ENCODE measurements at regions not wholly inside any gene's neighbourhood (a gene's known extent, or its start where the extent isn't known, plus 50 kb on each side); places are given as distances from the start of the nearest gene placed in this dataset.

GRCh38 chr12:111173391-111173790, 195.5 kb downstream of the PHETA1 start:
- no peak for DNase-seq

GRCh38 chr12:111172786-111173185, 196.1 kb downstream of the PHETA1 start:
- no peak for DNase-seq

GRCh38 chr12:111171832-111172231, 197.1 kb downstream of the PHETA1 start:
- no peak for DNase-seq

DNA sequence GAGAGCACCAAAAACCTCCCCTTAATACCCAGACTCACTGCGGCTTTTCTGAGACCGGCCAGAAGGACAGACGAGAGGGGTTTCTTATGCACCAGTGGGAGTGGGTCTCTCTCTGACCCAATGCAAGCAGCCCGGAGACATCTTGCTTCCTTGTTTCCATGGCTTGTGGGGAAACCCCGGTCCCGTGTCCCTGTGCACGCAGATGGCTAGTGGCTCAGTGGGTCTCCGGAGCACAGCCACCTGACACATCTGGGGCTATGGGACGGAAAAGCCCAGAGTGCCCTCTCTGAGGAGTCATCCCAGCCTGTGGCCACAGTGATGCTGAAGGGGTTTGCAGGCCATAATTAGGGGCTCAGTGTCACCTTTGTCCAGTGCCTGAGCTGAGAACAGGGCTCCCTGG, 197.6 kb downstream of the PHETA1 start:
- DNase-seq: no peak

- DNase-seq: no peak
Observed at GRCh38 chr12:111170543-111170942, 198.4 kb downstream of the PHETA1 start.

GRCh38 chr12:111169456-111169855, 199.4 kb downstream of the PHETA1 start:
- no peak for DNase-seq

DNA sequence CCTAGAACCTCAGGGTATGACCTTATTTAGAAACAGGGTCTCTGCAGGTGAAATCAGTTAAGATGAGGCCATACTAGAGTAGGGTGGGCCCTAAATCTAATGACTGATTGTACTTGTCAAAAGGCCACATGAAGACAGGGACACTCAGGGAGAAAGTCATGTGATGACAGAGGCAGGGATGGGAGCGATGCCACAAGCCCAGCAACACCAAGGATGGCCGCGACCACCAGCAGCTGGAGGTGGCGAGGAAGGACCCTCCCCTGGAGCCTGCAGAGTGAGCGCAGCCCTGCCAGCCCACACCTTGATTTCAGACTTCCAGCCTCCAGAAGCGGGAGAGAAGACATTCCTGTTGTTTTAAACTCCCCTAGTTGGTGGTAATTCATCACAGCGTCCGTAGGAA, 199.9 kb downstream of the PHETA1 start:
- no peak for DNase-seq

- DNase-seq: no peak
Observed at GRCh38 chr12:111168009-111168900, 200.6 kb downstream of the PHETA1 start.

DNA sequence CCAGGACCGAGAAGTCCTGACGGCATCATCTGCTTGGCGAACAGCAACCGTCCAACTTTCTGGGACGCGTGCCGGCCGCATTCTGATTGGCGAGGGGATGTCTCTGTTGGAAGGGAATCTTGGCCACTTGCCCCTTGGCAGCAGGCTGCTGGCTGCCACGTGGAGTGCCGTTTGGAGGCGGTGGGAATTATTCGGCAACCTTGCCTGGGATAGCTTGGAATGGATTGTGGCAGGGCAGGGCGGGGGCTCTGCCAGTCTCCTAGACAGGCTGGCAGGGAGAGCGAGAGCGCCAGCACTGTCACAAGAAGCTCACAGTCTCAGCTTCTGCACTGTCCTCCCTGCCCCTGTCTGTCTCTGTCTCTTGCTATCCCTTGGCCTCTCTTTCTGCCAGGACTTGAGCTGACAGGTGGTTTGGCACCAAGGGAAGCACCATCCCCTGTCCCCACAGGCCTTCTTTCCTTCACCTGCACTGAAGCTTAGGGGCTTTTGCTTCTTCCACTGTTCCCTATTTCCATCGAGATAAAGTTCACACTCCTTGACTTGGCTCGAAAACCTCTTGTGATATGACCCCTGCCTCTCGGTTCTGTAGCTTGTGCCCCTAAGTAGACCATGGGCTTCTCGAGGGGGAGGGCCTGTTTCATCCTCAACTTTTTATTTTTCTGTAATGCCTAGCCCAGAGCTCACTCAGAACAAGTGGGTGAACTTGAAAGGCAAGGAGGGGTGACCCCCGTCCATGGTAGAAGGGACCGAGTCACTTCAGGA, 201.9 kb downstream of the PHETA1 start:
- no peak for DNase-seq

DNA sequence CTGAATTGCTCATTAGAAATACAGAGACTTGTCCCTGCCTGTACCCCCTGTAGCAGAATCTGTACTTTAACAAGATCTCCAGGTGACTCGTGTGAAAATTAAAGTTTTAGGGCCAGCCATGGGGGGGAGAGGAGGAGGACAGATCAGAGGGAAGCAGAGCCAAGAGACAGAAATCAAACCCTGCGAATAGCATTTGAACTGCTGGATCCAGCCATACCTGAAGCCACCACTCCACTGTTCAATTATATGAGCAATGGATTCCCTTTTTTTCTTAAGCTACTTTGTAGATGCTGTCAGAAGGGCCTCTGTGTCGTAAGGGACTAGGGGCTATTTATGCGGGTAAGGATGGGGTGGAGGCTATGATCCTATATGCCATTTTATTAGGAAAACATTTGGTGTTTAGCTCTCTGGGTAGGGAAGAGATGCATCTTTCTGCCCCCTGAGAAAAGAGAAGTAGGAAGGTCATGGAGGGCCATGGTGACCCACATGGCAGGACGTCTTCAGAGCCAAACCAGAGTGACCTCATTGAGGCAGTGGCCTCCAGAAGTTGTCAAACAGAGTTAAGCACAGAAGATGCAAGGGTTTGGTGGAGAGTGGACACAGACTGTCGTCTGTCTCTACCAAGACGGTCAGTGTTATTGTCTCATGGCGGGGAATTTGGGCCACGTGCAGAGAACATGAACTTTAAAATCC, 203.9 kb downstream of the PHETA1 start:
- no peak for DNase-seq

GRCh38 chr12:111163422-111163821, 205.5 kb downstream of the PHETA1 start:
- DNase-seq: no peak

DNA sequence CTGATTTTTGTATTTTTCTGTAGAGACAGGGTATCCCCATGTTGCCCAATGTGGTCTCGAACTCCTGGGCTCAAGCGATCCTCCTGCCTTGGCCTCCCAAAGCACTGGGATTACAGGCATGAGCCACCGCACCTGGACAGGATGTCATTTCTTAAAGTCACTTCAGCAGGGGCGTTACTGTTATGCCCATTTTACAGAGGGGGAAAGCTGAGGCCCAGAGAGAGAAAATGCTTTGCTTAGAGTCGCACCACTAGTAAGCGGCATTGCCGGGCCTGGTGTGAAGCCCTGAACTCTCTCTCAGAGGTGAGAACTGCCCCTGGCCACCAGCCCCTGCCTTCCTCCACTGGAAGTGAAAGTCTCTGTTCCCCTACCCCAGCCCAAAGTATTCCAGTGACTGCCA, 207.0 kb downstream of the PHETA1 start:
- no peak for DNase-seq

DNA sequence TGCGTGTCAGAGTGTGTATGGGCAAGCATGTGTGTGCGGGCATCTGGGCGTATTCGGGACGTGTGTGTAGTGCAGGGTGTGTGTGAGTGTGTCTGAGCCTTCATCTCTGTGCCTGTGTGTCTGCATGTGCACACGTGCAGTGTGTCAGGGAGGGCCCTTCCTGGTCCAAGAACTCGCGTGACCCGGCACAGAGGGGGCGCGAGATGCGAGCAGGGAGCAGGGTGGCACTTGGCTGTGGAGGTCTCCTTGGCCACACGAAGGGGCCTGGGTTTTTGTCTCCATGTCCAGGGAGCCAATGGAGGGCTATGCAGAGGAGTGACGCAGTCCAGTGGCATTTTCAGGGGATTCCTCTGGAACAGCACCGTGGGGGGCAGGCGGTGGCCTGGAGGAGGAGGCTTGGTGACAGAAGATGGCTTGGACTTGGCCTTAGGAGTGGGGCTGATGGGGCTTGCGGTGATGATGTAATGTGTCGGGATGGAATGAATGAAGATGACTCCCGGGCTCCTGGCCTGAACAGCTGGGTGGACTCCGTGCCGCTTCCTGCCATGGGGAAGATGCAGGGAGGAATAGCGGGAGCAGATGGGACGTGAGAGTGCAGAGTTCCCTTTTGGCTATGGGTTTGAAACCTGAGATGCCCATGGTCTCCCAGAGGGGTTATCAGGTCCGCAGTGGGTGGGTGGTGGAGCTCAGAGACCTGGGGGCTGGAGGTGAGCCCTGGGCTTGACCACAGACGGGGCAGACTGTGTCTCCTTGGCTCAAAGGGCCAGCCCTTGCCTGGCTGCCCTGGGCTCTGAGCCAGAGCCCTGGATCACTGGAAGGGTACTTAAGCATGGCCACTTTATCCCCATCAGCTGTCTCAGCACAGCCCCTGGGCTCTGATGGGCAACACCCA, 208.3 kb downstream of the PHETA1 start:
- no peak for DNase-seq

GRCh38 chr12:111158992-111159391, 209.9 kb downstream of the PHETA1 start:
- no peak for DNase-seq

DNA sequence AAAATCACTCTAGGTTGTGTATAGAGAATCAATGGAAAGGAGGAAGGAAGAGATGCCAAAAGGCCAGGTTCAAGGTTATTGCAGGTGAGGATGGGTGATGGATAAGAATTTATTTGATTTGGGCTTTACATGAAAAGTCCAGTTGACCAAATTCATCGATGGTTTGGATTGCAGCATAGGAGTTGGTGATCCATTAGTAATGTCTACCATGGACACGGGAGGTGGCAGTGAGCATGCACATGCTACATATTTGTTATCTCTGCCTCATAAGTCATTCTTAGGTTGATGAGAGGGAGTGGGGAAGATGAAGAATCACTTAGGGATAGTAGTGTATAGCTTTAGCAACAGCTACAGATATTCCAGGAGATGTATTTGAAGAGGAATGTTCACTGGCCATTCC, 211.4 kb downstream of the PHETA1 start:
- no peak for DNase-seq

- DNase-seq: no peak
Observed at GRCh38 chr12:111156304-111156703, 212.6 kb downstream of the PHETA1 start.

GRCh38 chr12:111155521-111155920, 213.4 kb downstream of the PHETA1 start:
- no peak for DNase-seq

DNA sequence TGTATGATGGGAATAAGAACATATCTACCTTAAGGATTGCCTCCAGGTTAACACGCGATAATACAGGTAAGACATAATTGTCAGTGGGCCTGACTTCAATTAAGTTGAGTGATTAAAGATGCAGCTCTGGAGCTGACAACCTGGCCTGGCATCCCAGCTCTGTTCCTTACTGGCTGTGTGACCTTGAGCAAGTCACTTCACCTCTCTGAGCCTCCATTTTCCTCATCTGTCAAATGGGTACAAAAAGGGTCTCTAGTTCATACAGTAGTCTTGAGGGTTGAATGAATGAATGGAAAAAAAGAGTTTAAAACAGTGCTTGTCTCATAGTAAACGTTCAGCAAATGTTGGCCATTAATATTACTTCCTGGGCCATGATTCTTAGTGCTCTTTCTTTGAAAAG, 213.9 kb downstream of the PHETA1 start:
- DNase-seq: no peak

DNA sequence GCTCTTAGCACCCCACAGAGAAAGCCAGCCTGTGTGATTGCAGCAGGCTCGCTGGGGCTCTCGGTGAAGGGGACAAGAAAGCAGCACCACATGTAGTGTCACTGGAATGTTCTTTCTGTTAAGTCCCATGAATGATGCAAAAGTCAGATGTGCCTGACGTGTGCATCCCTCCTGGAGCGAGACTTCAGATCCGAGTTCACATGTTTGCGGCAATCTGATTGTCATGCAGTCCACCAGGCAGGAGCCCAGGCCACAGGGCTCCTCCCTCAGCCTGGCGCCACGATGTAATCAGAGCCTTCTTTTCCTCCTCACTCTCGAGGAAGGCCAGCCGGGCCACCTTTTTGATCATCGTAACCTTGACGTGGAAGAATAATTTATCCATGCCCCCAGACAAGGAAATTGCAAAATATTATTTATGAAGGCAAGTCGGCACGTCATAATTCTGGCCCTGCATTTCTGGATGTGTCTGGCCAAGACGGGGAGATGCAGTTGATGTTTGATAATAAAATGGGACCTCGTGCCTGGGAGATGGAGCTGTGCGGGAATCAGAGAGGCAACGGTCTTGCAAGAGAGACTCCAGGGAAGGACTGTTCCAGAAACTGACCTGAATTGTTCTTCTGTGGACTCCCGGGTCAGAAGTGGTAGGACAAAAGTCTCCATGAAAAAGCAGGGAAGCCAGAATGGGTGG, 214.6 kb downstream of the PHETA1 start:
- no peak for DNase-seq

DNA sequence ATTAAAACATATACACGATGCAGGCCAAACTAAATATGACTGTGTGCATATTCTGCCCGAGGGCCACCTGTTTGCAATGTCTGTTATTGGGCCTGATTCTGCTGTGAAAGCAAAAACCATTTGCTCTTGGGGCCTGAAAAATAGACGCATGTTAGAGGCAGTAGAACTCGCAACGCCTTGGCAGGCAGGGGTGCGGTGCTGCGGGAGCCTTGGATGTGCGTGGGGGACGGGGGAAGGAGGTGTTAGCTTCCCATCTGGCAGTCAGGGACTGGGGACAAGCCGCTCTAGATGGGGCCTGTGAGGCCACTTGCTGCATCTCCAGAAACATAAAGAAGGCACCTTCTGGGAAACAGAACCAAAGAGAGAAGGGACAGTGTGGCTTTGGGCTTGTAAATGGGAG, 216.3 kb downstream of the PHETA1 start:
- no peak for DNase-seq

DNA sequence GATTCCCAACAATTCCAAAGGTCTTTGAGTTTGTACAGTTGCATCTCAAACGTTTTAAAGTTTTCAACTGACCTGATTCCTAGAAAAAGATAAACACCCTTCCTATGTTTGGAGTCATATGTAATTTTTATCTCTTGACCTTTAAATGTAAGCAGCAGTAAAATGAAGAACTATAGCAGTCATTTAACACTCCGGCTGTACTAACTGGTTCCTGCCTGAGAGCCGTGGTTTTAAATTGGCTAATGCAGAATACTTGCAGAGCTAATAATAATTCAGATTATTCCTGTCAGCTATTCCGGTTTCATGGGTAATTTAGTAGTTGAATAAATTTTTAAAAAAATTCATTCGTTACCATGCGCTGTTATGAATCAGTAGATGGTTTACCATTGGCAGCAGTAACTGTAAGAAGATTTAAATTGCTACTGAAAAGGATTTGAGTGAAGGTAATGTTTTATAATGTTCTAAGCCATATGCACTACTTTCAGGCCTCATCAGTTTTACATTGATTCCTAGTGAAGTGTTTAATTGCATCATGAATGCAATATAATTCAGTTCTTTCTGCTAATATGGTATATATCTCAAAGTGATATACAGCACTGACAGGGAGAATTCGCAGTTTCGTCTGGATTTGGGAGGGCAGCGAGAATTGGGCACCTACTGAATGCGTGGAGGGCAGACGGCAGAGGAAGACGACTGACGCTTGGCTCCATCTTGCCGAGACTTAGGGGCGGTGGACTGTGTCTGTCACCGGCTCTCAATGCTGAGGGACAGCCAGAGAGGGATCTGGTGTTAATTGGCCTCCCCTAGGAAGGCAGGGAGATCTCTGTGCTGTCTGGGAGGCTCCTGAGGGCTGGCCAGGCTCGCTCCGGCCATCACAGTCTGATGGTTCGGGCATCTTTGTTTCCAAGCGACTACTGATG, 217.7 kb downstream of the PHETA1 start:
- DNase-seq: no peak

Data from activated CD4-positive, alpha-beta T cell treated with anti-CD3 and anti-CD28 coated beads, Interleukin-2, amount 50 U/mL, for 1 hour (primary cell).